ENCODE measurements at regions not wholly inside any gene's neighbourhood (a gene's known extent, or its start where the extent isn't known, plus 50 kb on each side); places are given as distances from the start of the nearest gene placed in this dataset.

- no peaks in the 10 kb centered on the region for H3K27me3 ChIP-seq (replicated peaks; ENCODE audit: insufficient read depth)
- ATAC-seq (ENCODE audit: insufficient number of reproducible peaks, low FRiP score, low read depth): no peak
- H3K4me1 ChIP-seq (ENCODE audit: control insufficient read depth in 1 of 2, low read depth in 2 of 2): no peaks in the 10 kb centered on the region
- no peaks in the 10 kb centered on the region for H3K9me3 ChIP-seq
- H3K4me3 ChIP-seq: no peak overlapping the region
- TF ChIP-seq, protein P1, sequence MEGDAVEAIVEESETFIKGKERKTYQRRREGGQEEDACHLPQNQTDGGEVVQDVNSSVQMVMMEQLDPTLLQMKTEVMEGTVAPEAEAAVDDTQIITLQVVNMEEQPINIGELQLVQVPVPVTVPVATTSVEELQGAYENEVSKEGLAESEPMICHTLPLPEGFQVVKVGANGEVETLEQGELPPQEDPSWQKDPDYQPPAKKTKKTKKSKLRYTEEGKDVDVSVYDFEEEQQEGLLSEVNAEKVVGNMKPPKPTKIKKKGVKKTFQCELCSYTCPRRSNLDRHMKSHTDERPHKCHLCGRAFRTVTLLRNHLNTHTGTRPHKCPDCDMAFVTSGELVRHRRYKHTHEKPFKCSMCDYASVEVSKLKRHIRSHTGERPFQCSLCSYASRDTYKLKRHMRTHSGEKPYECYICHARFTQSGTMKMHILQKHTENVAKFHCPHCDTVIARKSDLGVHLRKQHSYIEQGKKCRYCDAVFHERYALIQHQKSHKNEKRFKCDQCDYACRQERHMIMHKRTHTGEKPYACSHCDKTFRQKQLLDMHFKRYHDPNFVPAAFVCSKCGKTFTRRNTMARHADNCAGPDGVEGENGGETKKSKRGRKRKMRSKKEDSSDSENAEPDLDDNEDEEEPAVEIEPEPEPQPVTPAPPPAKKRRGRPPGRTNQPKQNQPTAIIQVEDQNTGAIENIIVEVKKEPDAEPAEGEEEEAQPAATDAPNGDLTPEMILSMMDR (IDR thresholded peaks at IDR 0.05): no peak
- H3K27ac ChIP-seq: no peak overlapping the region
- DNase-seq (ENCODE audit: low spot score): no peak
- H3K36me3 ChIP-seq: no peaks in the 10 kb centered on the region
Observed at GRCh38 chr6:145112711-145113148, 622.6 kb downstream of the EPM2A start.

GRCh38 chr6:145115638-145116037 is 619.7 kb downstream of the EPM2A start:
- no peak for DNase-seq (ENCODE audit: low spot score)
- Histone ChIP-seq H3K4me3 (no peak overlapping the region), H3K27me3 (replicated peaks; ENCODE audit: insufficient read depth) (no peaks in the 10 kb centered on the region), H3K27ac (no peak overlapping the region), H3K36me3 (no peaks in the 10 kb centered on the region), H3K4me1 (ENCODE audit: control insufficient read depth in 1 of 2, low read depth in 2 of 2) (no peaks in the 10 kb centered on the region), H3K9me3 (no peaks in the 10 kb centered on the region)
- TF ChIP-seq, protein P1 (IDR thresholded peaks at IDR 0.05): no peak
- no peak for ATAC-seq (ENCODE audit: insufficient number of reproducible peaks, low FRiP score, low read depth)

DNA sequence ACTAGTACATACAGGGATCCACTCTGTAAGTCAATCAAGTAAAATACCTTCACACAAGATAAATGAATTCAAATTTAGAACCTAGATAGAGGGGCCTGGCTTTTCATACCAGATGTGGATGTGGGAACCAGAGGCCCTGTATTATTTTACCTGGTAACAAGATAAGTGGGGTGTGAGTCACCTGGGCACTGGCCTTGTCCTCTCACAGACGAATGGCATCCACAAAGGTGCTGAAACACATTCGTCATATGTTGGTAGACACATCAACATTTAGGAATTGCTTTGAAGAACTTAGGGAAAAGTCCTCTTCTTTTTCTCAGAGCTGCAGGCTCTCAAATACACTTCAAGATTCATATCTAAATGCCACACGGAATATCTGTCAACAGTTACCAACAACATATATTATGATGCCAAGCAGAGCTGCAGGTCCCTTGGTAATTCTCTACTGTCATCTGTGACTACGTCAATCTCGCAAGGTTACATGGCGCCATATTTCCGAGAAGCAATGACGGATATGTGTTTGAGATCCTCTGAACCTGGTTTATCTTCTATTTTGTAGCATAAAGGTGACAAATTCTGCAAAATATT is 618.6 kb downstream of the EPM2A start:
- H3K36me3 ChIP-seq: no peaks in the 10 kb centered on the region
- no peaks in the 10 kb centered on the region for H3K27me3 ChIP-seq (replicated peaks; ENCODE audit: insufficient read depth)
- TF ChIP-seq, protein P1 (IDR thresholded peaks at IDR 0.05): no peak
- no peak overlapping the region for H3K4me3 ChIP-seq
- DNase-seq (ENCODE audit: low spot score): no peak
- H3K4me1 ChIP-seq (ENCODE audit: control insufficient read depth in 1 of 2, low read depth in 2 of 2): no peaks in the 10 kb centered on the region
- no peak for ATAC-seq (ENCODE audit: insufficient number of reproducible peaks, low FRiP score, low read depth)
- no peaks in the 10 kb centered on the region for H3K9me3 ChIP-seq
- H3K27ac ChIP-seq: no peak overlapping the region

- TF ChIP-seq, protein P1 (IDR thresholded peaks at IDR 0.05): no peak
Observed at GRCh38 chr6:145118224-145118623, 617.1 kb downstream of the EPM2A start.

GRCh38 chr6:145119081-145119480 is 616.2 kb downstream of the EPM2A start:
- ATAC-seq (ENCODE audit: insufficient number of reproducible peaks, low FRiP score, low read depth): no peak
- Histone ChIP-seq H3K36me3 (no peaks in the 10 kb centered on the region), H3K27me3 (replicated peaks; ENCODE audit: insufficient read depth) (no peaks in the 10 kb centered on the region), H3K4me1 (ENCODE audit: control insufficient read depth in 1 of 2, low read depth in 2 of 2) (no peaks in the 10 kb centered on the region), H3K27ac (no peak overlapping the region), H3K9me3 (no peaks in the 10 kb centered on the region), H3K4me3 (no peak overlapping the region)
- TF ChIP-seq, protein P1 (IDR thresholded peaks at IDR 0.05): no peak
- DNase-seq (ENCODE audit: low spot score): no peak

More at GRCh38 chr6:145118224-145118623, 617.1 kb downstream of the EPM2A start:
- ATAC-seq (ENCODE audit: insufficient number of reproducible peaks, low FRiP score, low read depth): no peak
- H3K4me1 ChIP-seq (ENCODE audit: control insufficient read depth in 1 of 2, low read depth in 2 of 2): no peaks in the 10 kb centered on the region
- H3K27ac ChIP-seq: no peak overlapping the region
- no peaks in the 10 kb centered on the region for H3K9me3 ChIP-seq
- DNase-seq (ENCODE audit: low spot score): no peak
- H3K36me3 ChIP-seq: no peaks in the 10 kb centered on the region
- H3K4me3 ChIP-seq: no peak overlapping the region
- no peaks in the 10 kb centered on the region for H3K27me3 ChIP-seq (replicated peaks; ENCODE audit: insufficient read depth)
